GM18907 (cell line): ENCODE measurements at regions not wholly inside any gene's neighbourhood (a gene's known extent, or its start where the extent isn't known, plus 50 kb on each side); places are given as distances from the start of the nearest gene placed in this dataset.

Experiments used
- ATAC-seq: cut with Tn5 transposase; IDR thresholded peaks from one replicate; pipeline ENCODE4 v1.9.1; 2021; ENCODE audit warnings: mild to moderate bottlenecking, moderate library complexity; ENCODE audit not compliant: unreplicated experiment

- ATAC-seq: no peak
Observed at GRCh38 chr11:92527467-92527866, 302.8 kb downstream of the FAT3 start.

DNA sequence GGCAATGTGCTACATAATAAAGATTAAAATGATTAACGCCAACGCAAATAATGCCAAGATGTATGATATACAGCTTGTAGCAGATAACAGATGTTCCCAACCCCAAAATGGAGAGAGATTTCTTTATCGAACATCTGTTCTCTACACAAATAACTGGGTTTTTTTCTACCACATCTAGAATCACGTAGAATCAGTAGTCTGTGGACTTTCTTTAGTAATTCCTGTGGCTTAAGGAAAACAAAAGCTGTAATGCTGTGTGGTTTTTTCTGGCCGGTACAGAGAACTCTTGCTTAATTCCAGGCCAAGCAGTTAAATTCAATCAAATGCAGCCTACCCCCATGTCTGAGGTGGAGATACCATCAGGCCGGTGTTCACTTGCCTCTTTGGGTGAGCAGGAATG lies 303.4 kb downstream of the FAT3 start:
- ATAC-seq: no peak

DNA sequence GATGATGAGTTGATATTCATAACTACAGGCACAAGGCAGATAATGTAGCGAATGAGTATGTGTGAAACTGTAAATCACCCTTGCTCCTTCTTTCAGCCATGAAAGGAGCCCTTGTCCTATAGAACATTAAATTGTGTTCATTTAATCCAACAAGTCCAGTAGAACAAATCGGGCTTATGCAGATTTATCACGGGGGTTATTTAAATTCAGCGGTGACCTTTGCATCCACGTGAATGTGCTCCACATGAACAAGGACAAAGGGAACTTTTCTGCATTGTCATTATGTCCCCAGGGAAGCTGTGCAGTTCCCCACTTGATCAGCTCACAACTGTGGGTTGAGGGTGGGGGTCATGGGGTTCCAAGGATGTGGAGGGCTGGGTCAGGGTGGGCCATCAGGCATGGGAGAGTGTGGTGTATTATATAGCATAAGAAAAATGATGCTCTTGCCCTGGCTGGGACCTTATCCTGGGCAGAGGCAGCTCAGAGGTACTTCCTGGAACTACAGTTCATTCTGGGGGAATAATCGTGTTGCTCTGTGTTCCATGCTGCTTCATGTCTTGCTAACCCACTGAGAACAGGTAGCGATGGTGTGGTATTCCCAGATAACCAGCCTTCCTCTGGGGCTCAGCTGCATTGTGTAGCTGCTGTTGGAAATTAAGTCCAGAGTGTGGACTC lies 306.6 kb downstream of the FAT3 start:
- ATAC-seq: no peak

DNA sequence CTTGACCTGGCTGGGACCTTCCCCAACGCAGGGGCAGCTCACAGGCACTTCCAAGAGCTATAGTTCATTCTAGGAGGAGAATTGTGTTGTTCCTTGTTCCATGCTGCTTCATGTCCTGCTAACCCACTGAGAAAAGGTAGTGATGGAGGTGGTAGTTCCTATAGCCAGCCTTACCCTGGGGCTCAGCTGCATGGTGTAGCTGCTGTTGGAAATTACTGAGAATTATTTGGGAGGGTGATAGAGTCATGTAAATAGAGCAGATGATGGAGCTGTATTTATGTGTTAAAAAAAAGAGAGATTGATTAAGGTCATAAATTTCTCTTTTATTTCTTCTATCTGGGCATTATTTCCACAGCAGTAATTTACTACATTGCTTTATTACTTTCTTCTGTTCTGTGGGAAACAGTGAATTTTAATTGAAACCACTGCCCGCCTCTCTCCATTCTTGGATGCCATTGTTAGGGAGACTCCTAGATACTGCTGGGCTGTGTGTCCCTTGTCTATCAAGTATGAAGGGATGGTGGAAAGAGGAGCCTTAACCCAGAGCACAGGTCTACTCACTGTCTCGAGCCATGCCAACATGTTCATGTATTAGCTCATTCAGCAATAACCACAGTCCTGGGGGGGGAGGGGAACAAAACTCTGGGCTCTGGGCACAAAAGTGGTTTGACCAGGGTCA lies 309.2 kb downstream of the FAT3 start:
- ATAC-seq: no peak

GRCh38 chr11:92536883-92537282 lies 312.3 kb downstream of the FAT3 start:
- no peak for ATAC-seq

DNA sequence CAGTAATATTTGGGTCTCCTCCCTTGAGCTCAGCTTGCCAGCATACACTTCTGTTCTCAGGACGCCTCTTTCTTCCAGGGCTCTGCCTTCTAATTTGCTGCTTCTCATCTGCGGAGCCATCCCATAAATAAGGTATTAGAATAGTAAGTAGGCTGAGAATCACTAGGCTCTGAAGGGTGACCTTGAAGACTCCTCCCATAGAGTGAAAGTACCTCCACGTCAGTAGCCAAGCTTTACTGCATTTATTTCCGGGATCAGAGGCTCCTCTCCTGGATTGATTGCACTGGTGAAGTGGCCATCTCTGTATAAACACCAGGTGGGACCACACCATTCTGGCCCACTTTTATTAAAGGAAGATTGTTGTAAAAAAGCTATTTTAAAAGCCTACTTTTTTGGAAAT lies 315.5 kb downstream of the FAT3 start:
- no peak for ATAC-seq

GRCh38 chr11:92545906-92546471 lies 321.4 kb downstream of the FAT3 start:
- ATAC-seq: no peak

- ATAC-seq: no peak
Observed at GRCh38 chr11:92546603-92547002, 322.0 kb downstream of the FAT3 start.

- ATAC-seq: no peak
Observed at GRCh38 chr11:92550411-92550810, 325.8 kb downstream of the FAT3 start.

- ATAC-seq: no peak
Observed at GRCh38 chr11:92550871-92551270, 326.3 kb downstream of the FAT3 start.

DNA sequence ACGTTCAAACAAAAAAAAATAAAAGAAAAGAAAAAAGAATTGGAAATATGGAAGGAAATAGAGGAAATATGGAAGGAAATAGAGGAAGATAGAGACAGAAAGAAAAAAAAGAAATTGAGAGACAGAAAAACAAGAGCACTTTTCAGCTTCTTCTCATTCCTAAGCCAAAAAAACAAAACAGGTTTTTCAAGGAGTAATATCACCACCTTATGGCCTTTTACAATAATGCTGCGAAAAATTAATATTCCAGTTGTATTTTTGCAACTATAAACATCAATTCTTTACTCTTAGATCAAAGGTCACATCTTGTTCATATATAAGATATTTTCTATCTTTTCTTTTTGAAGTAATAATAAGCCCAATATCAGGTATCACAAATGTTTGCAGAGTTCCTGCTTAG lies 328.3 kb downstream of the FAT3 start:
- no peak for ATAC-seq

DNA sequence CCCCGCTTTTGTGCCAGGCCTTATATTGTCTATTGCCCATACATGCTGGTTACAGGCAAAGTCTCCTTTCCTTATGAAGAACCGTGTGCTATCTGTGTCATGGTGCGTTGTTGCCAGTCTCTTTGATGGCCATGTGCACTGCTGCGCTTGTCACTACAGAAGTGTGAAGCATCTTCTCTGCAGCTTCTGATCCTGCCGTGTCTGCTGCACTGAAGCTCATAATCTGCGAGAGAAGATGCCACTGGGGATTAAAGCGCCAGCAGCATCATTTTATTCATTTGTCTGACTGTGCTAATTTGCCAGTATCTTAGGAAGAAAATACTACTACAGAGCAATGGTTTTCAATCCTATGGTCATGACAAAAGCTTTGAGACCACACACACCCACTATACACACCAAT lies 330.1 kb downstream of the FAT3 start:
- no peak for ATAC-seq

- no peak for ATAC-seq
Observed at GRCh38 chr11:92556431-92556830, 331.8 kb downstream of the FAT3 start.

DNA sequence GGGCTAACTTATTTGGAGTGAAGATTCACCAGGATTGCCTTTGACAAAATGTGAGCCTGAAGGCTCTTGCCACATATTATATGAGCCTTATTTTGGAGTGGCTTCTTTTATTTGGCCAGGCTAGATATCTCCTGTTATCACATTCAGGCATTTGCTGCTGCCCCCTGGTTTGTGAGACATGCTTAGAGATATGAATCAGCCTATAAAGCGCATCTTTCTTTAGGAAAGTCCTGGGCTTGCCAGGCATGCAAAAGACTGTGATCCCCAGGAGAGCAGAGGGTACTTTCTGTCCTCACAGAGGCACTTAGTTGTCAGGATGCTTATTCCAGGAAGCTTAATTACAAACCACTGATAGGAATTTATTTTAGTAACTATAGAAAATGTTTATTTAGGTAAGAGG lies 333.3 kb downstream of the FAT3 start:
- ATAC-seq: no peak

GRCh38 chr11:92558323-92558722 lies 333.7 kb downstream of the FAT3 start:
- no peak for ATAC-seq

GRCh38 chr11:92569726-92570125 lies 345.1 kb downstream of the FAT3 start:
- ATAC-seq: no peak

DNA sequence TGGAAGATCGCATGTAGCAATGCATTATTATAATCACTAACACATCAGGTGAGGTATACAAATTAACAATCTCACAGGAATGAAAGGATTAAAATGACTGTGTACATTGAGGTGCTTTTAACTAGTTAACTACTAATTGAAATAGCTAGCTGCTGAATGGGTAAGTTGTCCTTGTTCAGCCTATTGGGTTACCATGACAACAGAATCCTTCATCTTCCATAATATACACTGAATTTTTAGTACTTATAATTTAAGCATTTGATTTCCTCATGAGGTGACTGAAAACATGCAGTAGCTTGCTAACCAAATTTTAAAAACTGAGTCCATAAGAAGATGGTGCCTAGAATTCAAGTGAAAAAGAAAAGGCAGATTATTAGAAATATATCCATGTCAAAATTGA lies 347.9 kb downstream of the FAT3 start:
- ATAC-seq: no peak

DNA sequence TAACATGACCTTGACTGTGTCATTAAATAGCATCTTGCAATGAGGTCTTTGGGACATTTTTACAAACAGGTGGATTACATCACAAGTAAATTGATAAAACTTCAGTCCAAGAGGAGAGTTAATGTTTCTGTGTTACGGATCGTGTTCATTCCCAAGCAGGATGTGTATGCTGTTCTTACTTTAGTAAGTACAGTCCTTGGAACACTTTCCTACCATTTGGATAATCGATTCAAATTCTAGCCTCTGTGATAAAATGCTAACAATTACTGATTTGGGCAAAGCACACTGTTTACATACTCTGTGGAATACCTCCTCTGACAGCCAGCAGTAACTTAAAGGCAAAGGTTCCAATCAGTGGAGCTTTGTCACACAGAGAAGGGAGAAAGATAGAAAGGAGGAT lies 351.7 kb downstream of the FAT3 start:
- ATAC-seq: no peak

DNA sequence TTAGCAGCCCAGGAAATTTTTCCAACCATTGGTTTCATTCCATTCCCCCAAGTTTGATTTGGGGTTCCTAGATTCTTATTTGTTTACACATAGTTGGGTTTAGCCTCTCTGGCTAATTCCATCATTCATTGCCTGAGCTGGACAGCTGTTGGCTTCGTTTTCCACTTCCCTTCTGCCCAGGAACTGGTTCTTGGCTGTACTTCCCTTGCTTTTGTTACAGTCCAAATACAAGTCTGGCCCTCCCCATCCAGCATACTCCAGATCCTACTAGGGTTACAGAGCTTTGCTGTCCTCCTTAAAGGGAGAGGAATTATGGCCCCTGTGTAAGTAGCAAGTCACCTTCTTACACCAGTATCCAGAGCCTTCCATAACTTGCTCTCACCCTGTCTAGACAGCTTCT lies 356.3 kb downstream of the FAT3 start:
- no peak for ATAC-seq

GRCh38 chr11:92588393-92588792 lies 363.8 kb downstream of the FAT3 start:
- no peak for ATAC-seq

DNA sequence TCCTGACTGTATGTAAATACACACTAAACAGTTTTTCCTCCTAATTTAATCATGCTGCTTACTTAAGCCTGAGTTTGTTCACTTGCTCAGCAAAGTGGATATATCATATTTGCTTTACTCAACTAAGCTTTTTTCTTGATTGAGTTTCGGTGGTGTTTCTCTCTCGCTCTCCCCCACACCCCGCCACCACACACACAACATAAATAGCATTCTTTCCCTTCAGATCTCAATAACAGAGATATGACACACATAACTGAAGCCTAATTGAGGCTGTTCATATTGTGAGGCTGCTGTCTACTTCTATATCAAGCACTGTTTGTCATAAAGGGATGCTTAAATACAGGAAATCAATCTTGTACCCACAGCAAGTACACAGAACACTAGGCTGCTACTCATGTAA lies 364.9 kb downstream of the FAT3 start:
- ATAC-seq: no peak

DNA sequence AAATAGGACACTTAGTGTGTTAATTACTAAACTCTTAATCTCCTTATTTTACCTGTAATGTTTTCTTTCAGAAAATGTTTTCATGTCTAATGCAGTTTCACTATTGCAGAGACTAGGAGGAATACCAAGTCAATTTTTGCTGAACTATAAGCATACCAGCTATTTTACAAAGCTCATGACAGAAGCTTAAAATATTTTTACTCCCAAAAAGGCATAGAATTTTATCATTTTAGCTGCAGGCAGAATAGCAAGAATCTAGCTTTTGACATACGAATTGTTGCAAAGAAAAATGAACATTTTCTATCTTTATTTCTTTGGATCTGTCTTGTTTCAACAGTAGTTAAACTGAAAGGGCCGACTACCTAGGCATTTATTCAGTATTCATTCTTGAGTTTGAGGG lies 366.9 kb downstream of the FAT3 start:
- no peak for ATAC-seq

GRCh38 chr11:92594251-92594650 lies 369.6 kb downstream of the FAT3 start:
- ATAC-seq: no peak
